Effector memory CD4-positive, alpha-beta T cell (primary cell): ENCODE measurements at regions not wholly inside any gene's neighbourhood (a gene's known extent, or its start where the extent isn't known, plus 50 kb on each side); places are given as distances from the start of the nearest gene placed in this dataset.

Source experiments
- DNase-seq, 3 donors: peaks; one replicate each; pipeline ENCODE4 v3.0.0-alpha.2; 2020
- H3K27ac ChIP-seq: 2 replicates; pipeline ENCODE4 v1.7.0; 2013; ENCODE audit warnings: mild to moderate bottlenecking, low read length, moderate library complexity; ENCODE audit not compliant: insufficient read depth, poor library complexity, severe bottlenecking
- H3K27me3 ChIP-seq: replicated peaks from 2 replicates; pipeline ENCODE4 v1.7.0; 2013; ENCODE audit warnings: mild to moderate bottlenecking, low read length; ENCODE audit not compliant: insufficient read depth, control insufficient read depth, poor library complexity, severe bottlenecking
- H3K36me3 ChIP-seq: 2 replicates; pipeline ENCODE4 v1.7.0; 2013; ENCODE audit warnings: mild to moderate bottlenecking, low read length, moderate library complexity; ENCODE audit not compliant: control insufficient read depth, insufficient read depth
- H3K4me1 ChIP-seq: 2 replicates; pipeline ENCODE4 v1.7.0; 2013; ENCODE audit warnings: low read length, mild to moderate bottlenecking; ENCODE audit not compliant: control insufficient read depth, insufficient read depth, poor library complexity, severe bottlenecking
- H3K4me3 ChIP-seq: 2 replicates; pipeline ENCODE4 v1.7.0; 2013; ENCODE audit warnings: low read length, low read depth, mild to moderate bottlenecking; ENCODE audit not compliant: insufficient read depth, poor library complexity, severe bottlenecking
- H3K9me3 ChIP-seq: 2 replicates; pipeline ENCODE4 v1.7.0; 2013; ENCODE audit warnings: mild to moderate bottlenecking, low read length, moderate library complexity; ENCODE audit not compliant: control insufficient read depth

- H3K9me3 ChIP-seq, result no peaks in the 10 kb centered on the region
- no peaks in the 10 kb centered on the region for H3K4me1 ChIP-seq
- peaks cover 5% of the 10 kb centered on the region for H3K27me3 ChIP-seq
- no peaks in the 10 kb centered on the region for H3K36me3 ChIP-seq
- H3K4me3 ChIP-seq, result no peak overlapping the region
- no peak overlapping the region for H3K27ac ChIP-seq
- DNase-seq, result no peak
Observed at GRCh38 chr1:221431961-221432360, 309.9 kb downstream of the DUSP10 start.

GRCh38 chr1:221435504-221435904 is 306.4 kb downstream of the DUSP10 start:
- Histone ChIP-seq H3K27me3 (no peaks in the 10 kb centered on the region), H3K4me3 (no peak overlapping the region), H3K9me3 (no peaks in the 10 kb centered on the region), H3K4me1 (peaks cover 12% of the 10 kb centered on the region), H3K27ac (no peak overlapping the region), H3K36me3 (no peaks in the 10 kb centered on the region)
- DNase-seq, result no peak

- no peaks in the 10 kb centered on the region for H3K9me3 ChIP-seq
- no peaks in the 10 kb centered on the region for H3K36me3 ChIP-seq
- no peak for DNase-seq
- H3K4me1 ChIP-seq, result peaks cover 13% of the 10 kb centered on the region
- H3K27ac ChIP-seq, result no peak overlapping the region
- H3K4me3 ChIP-seq, result no peak overlapping the region
- H3K27me3 ChIP-seq, result no peaks in the 10 kb centered on the region
Observed at GRCh38 chr1:221437171-221437570, 304.7 kb downstream of the DUSP10 start.

- Histone ChIP-seq H3K27ac (no peak overlapping the region), H3K36me3 (no peaks in the 10 kb centered on the region), H3K9me3 (no peaks in the 10 kb centered on the region), H3K4me1 (peaks cover 13% of the 10 kb centered on the region), H3K4me3 (no peak overlapping the region), H3K27me3 (no peaks in the 10 kb centered on the region)
- DNase-seq, result no peak
Observed at GRCh38 chr1:221437926-221438325, 304.0 kb downstream of the DUSP10 start.

- Histone ChIP-seq H3K4me1 (peaks cover 13% of the 10 kb centered on the region), H3K36me3 (no peaks in the 10 kb centered on the region), H3K9me3 (no peaks in the 10 kb centered on the region), H3K27ac (no peak overlapping the region), H3K27me3 (no peaks in the 10 kb centered on the region), H3K4me3 (no peak overlapping the region)
- peak; percentile 5 to 52 (median 9) for DNase-seq
Observed at GRCh38 chr1:221439008-221439746, 302.7 kb downstream of the DUSP10 start.

GRCh38 chr1:221439747-221440501 is 302.0 kb downstream of the DUSP10 start:
- Histone ChIP-seq H3K9me3 (no peaks in the 10 kb centered on the region), H3K27ac (no peak overlapping the region), H3K4me1 (peaks cover 13% of the 10 kb centered on the region), H3K27me3 (no peaks in the 10 kb centered on the region), H3K4me3 (no peak overlapping the region), H3K36me3 (no peaks in the 10 kb centered on the region)
- DNase-seq, result peak; percentile 3 to 15 (median 4)

- no peak for DNase-seq
- Histone ChIP-seq H3K4me3 (no peak overlapping the region), H3K27ac (no peak overlapping the region)
Observed at GRCh38 chr1:221440658-221441057, 301.2 kb downstream of the DUSP10 start.

GRCh38 chr1:221442056-221442455 is 299.8 kb downstream of the DUSP10 start:
- H3K36me3 ChIP-seq, result no peaks in the 10 kb centered on the region
- no peak overlapping the region for H3K27ac ChIP-seq
- no peaks in the 10 kb centered on the region for H3K9me3 ChIP-seq
- no peaks in the 10 kb centered on the region for H3K27me3 ChIP-seq
- no peak overlapping the region for H3K4me3 ChIP-seq
- no peak for DNase-seq
- peaks cover 13% of the 10 kb centered on the region for H3K4me1 ChIP-seq

More at GRCh38 chr1:221440658-221441057, 301.2 kb downstream of the DUSP10 start:
- Histone ChIP-seq H3K36me3 (no peaks in the 10 kb centered on the region), H3K4me1 (peaks cover 13% of the 10 kb centered on the region), H3K9me3 (no peaks in the 10 kb centered on the region), H3K27me3 (no peaks in the 10 kb centered on the region)

GRCh38 chr1:221444346-221444745 is 297.5 kb downstream of the DUSP10 start:
- peaks cover 10% of the 10 kb centered on the region for H3K4me1 ChIP-seq
- no peaks in the 10 kb centered on the region for H3K9me3 ChIP-seq
- H3K27me3 ChIP-seq, result no peaks in the 10 kb centered on the region
- no peaks in the 10 kb centered on the region for H3K36me3 ChIP-seq
- H3K27ac ChIP-seq, result no peak overlapping the region
- no peak for DNase-seq
- H3K4me3 ChIP-seq, result no peak overlapping the region

- Histone ChIP-seq H3K9me3 (no peaks in the 10 kb centered on the region), H3K36me3 (no peaks in the 10 kb centered on the region), H3K27ac (no peak overlapping the region), H3K4me3 (no peak overlapping the region), H3K4me1 (no peaks in the 10 kb centered on the region), H3K27me3 (no peaks in the 10 kb centered on the region)
- no peak for DNase-seq
Observed at GRCh38 chr1:221448585-221449175, 293.2 kb downstream of the DUSP10 start.
